ENCODE measurements at regions not wholly inside any gene's neighbourhood (a gene's known extent, or its start where the extent isn't known, plus 50 kb on each side); places are given as distances from the start of the nearest gene placed in this dataset.

DNA sequence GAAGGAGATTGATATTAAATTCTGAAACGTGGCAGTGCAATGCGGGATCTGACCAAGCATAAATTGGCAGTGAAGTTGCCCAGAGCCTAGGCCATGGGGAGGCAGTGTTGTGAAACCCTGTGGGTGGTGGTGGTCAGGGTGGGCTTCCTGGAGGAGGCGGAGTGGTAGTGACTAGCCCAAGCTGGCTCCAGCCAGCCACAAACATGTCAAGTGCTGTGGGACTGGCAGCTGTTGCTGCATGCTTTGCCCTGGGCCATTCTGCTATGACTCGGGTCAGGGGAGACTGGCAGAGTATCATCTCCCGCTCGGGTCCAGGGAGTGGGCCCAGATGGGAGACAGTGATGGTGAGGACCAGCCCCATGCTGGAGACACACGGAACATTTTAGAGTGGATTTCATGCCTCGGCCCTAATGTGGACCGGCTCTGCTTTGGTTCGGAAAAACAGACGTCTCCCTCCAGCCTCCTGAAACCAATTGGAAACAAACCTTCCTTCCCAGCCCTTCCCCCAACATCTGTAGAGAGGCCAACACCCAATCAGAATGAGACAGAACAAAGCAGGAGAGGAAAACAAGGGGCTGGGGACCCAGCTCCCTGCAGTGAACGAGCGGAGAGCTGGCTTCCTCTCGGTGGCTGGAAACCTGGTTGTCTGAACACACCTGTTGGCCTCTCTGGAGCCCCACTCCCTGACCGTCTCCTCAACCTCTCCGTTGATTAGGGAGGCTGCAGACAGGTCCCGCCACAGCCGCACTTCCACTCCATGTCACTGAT lies 58.2 kb downstream of the TMEM270 start:
- no peaks in the 10 kb centered on the region for H3K36me3 Mint-ChIP-seq
- peaks cover 35% of the 10 kb centered on the region for H3K4me1 Mint-ChIP-seq
- H3K9me3 Mint-ChIP-seq: no peaks in the 10 kb centered on the region
- ATAC-seq: peak; percentile 93
- no peaks in the 10 kb centered on the region for H3K27me3 Mint-ChIP-seq (ENCODE audit: low read depth)
- TF ChIP-seq EMX1 (CRISPR knock-in tag; IDR thresholded peaks at IDR 0.05): no peak
- TF ChIP-seq, protein P1, sequence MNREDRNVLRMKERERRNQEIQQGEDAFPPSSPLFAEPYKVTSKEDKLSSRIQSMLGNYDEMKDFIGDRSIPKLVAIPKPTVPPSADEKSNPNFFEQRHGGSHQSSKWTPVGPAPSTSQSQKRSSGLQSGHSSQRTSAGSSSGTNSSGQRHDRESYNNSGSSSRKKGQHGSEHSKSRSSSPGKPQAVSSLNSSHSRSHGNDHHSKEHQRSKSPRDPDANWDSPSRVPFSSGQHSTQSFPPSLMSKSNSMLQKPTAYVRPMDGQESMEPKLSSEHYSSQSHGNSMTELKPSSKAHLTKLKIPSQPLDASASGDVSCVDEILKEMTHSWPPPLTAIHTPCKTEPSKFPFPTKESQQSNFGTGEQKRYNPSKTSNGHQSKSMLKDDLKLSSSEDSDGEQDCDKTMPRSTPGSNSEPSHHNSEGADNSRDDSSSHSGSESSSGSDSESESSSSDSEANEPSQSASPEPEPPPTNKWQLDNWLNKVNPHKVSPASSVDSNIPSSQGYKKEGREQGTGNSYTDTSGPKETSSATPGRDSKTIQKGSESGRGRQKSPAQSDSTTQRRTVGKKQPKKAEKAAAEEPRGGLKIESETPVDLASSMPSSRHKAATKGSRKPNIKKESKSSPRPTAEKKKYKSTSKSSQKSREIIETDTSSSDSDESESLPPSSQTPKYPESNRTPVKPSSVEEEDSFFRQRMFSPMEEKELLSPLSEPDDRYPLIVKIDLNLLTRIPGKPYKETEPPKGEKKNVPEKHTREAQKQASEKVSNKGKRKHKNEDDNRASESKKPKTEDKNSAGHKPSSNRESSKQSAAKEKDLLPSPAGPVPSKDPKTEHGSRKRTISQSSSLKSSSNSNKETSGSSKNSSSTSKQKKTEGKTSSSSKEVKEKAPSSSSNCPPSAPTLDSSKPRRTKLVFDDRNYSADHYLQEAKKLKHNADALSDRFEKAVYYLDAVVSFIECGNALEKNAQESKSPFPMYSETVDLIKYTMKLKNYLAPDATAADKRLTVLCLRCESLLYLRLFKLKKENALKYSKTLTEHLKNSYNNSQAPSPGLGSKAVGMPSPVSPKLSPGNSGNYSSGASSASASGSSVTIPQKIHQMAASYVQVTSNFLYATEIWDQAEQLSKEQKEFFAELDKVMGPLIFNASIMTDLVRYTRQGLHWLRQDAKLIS (CRISPR knock-in tag; IDR thresholded peaks at IDR 0.05; ENCODE audit: borderline replicate concordance): 0 out of 2 replicates have a peak, but pooled peaks have one; percentile 28
- TF ChIP-seq ETV6 (CRISPR knock-in tag; IDR thresholded peaks at IDR 0.05): no peak
- TF ChIP-seq CREM (CRISPR knock-in tag; IDR thresholded peaks at IDR 0.05): no peak
- TF ChIP-seq, protein P2, sequence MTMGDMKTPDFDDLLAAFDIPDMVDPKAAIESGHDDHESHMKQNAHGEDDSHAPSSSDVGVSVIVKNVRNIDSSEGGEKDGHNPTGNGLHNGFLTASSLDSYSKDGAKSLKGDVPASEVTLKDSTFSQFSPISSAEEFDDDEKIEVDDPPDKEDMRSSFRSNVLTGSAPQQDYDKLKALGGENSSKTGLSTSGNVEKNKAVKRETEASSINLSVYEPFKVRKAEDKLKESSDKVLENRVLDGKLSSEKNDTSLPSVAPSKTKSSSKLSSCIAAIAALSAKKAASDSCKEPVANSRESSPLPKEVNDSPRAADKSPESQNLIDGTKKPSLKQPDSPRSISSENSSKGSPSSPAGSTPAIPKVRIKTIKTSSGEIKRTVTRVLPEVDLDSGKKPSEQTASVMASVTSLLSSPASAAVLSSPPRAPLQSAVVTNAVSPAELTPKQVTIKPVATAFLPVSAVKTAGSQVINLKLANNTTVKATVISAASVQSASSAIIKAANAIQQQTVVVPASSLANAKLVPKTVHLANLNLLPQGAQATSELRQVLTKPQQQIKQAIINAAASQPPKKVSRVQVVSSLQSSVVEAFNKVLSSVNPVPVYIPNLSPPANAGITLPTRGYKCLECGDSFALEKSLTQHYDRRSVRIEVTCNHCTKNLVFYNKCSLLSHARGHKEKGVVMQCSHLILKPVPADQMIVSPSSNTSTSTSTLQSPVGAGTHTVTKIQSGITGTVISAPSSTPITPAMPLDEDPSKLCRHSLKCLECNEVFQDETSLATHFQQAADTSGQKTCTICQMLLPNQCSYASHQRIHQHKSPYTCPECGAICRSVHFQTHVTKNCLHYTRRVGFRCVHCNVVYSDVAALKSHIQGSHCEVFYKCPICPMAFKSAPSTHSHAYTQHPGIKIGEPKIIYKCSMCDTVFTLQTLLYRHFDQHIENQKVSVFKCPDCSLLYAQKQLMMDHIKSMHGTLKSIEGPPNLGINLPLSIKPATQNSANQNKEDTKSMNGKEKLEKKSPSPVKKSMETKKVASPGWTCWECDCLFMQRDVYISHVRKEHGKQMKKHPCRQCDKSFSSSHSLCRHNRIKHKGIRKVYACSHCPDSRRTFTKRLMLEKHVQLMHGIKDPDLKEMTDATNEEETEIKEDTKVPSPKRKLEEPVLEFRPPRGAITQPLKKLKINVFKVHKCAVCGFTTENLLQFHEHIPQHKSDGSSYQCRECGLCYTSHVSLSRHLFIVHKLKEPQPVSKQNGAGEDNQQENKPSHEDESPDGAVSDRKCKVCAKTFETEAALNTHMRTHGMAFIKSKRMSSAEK (CRISPR knock-in tag; IDR thresholded peaks at IDR 0.05; ENCODE audit: borderline replicate concordance): peak; percentile 70; the same call in 1 of the 2 replicates
- H3K4me3 Mint-ChIP-seq: peak overlapping the region; percentile 29
- ChIA-PET POLR2A (interaction anchor here (0.6 kb wide), 2 partner anchors 80 to 245 kb away, joined by 3 to 4 read pairs; no protein-coding TSS in a partner anchor), CTCF (interaction anchor here (0.6 to 2.4 kb wide), 5 partner anchors 38 to 108 kb away, joined by 3 to 14 read pairs (median 3); no protein-coding TSS in a partner anchor)
- H3K27ac Mint-ChIP-seq: peak overlapping the region; percentile 89
- DNase-seq (ENCODE audit: low spot score): peak; percentile 55

DNA sequence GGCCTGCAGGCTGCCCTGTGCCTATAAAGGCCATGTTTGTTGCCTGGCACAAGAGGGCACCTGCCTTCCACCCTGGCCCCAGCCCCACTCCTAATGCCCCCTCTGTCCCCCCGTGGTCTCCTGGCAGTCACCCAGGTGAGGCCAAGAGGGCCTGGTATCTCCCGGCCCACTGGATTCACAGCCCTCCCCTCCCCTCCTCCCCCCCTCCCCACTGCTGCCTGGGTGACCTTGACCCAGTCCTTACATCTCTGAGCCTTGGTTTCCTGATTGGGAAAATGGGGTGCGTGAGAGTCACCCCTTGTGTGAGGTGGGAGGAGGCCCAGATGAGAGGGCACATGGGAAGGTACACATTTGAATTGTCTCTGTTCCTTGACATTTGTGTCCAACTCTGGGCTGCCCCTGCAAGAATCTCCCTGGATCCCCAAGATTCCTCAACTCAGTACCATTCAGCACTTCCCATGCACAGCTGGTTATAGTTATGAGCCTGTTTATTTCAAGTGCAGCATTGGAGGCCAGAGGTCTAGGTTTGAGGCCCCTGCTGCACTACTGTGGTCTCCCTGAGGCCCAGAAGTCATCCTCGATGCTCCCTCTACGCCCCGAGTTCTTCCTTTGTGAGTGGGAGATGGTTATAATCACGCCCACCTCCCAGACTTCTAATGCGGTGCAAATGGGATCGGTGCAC lies 58.9 kb downstream of the TMEM270 start:
- Mint-ChIP-seq H3K4me1 (peaks cover 35% of the 10 kb centered on the region), H3K27ac (peak overlapping the region; percentile 93), H3K27me3 (ENCODE audit: low read depth) (no peaks in the 10 kb centered on the region), H3K4me3 (no peak overlapping the region; the same call in 1 of the 2 replicates), H3K9me3 (no peaks in the 10 kb centered on the region), H3K36me3 (no peaks in the 10 kb centered on the region)
- DNase-seq (ENCODE audit: low spot score): no peak
- CTCF ChIA-PET: interaction anchor here (1.1 to 2.4 kb wide), 3 partner anchors 39 to 107 kb away, joined by 3 to 14 read pairs (median 9); no protein-coding TSS in a partner anchor
- no peak for ATAC-seq
- POLR2A ChIA-PET: interaction anchor here (0.6 kb wide), 1 partner anchor 245 kb away, joined by 4 read pairs; no protein-coding TSS in a partner anchor
- TF ChIP-seq RORB (CRISPR knock-in tag; IDR thresholded peaks at IDR 0.05): no peak
- TF ChIP-seq, protein P3, sequence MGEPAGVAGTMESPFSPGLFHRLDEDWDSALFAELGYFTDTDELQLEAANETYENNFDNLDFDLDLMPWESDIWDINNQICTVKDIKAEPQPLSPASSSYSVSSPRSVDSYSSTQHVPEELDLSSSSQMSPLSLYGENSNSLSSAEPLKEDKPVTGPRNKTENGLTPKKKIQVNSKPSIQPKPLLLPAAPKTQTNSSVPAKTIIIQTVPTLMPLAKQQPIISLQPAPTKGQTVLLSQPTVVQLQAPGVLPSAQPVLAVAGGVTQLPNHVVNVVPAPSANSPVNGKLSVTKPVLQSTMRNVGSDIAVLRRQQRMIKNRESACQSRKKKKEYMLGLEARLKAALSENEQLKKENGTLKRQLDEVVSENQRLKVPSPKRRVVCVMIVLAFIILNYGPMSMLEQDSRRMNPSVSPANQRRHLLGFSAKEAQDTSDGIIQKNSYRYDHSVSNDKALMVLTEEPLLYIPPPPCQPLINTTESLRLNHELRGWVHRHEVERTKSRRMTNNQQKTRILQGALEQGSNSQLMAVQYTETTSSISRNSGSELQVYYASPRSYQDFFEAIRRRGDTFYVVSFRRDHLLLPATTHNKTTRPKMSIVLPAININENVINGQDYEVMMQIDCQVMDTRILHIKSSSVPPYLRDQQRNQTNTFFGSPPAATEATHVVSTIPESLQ (CRISPR knock-in tag; IDR thresholded peaks at IDR 0.05): no peak
- no peak for TF ChIP-seq ZNF121 (CRISPR knock-in tag; IDR thresholded peaks at IDR 0.05)
- TF ChIP-seq, protein P4, sequence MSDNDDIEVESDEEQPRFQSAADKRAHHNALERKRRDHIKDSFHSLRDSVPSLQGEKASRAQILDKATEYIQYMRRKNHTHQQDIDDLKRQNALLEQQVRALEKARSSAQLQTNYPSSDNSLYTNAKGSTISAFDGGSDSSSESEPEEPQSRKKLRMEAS (CRISPR knock-in tag; IDR thresholded peaks at IDR 0.05): no peak
- TF ChIP-seq, protein P5, sequence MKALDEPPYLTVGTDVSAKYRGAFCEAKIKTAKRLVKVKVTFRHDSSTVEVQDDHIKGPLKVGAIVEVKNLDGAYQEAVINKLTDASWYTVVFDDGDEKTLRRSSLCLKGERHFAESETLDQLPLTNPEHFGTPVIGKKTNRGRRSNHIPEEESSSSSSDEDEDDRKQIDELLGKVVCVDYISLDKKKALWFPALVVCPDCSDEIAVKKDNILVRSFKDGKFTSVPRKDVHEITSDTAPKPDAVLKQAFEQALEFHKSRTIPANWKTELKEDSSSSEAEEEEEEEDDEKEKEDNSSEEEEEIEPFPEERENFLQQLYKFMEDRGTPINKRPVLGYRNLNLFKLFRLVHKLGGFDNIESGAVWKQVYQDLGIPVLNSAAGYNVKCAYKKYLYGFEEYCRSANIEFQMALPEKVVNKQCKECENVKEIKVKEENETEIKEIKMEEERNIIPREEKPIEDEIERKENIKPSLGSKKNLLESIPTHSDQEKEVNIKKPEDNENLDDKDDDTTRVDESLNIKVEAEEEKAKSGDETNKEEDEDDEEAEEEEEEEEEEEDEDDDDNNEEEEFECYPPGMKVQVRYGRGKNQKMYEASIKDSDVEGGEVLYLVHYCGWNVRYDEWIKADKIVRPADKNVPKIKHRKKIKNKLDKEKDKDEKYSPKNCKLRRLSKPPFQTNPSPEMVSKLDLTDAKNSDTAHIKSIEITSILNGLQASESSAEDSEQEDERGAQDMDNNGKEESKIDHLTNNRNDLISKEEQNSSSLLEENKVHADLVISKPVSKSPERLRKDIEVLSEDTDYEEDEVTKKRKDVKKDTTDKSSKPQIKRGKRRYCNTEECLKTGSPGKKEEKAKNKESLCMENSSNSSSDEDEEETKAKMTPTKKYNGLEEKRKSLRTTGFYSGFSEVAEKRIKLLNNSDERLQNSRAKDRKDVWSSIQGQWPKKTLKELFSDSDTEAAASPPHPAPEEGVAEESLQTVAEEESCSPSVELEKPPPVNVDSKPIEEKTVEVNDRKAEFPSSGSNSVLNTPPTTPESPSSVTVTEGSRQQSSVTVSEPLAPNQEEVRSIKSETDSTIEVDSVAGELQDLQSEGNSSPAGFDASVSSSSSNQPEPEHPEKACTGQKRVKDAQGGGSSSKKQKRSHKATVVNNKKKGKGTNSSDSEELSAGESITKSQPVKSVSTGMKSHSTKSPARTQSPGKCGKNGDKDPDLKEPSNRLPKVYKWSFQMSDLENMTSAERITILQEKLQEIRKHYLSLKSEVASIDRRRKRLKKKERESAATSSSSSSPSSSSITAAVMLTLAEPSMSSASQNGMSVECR (CRISPR knock-in tag; IDR thresholded peaks at IDR 0.05; ENCODE audit: borderline replicate concordance): no peak
- no peak for TF ChIP-seq ESRRA (CRISPR knock-in tag; IDR thresholded peaks at IDR 0.05; ENCODE audit: borderline replicate concordance)
- TF ChIP-seq ETV6 (CRISPR knock-in tag; IDR thresholded peaks at IDR 0.05): no peak
- TF ChIP-seq OVOL2 (CRISPR knock-in tag; IDR thresholded peaks at IDR 0.05; ENCODE audit: borderline replicate concordance): no peak
- TF ChIP-seq, protein P6, sequence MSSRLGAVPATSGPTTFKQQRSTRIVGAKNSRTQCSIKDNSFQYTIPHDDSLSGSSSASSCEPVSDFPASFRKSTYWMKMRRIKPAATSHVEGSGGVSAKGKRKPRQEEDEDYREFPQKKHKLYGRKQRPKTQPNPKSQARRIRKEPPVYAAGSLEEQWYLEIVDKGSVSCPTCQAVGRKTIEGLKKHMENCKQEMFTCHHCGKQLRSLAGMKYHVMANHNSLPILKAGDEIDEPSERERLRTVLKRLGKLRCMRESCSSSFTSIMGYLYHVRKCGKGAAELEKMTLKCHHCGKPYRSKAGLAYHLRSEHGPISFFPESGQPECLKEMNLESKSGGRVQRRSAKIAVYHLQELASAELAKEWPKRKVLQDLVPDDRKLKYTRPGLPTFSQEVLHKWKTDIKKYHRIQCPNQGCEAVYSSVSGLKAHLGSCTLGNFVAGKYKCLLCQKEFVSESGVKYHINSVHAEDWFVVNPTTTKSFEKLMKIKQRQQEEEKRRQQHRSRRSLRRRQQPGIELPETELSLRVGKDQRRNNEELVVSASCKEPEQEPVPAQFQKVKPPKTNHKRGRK (CRISPR knock-in tag; IDR thresholded peaks at IDR 0.05; ENCODE audit: borderline replicate concordance): no peak
- no peak for TF ChIP-seq GRHL2 (CRISPR knock-in tag; IDR thresholded peaks at IDR 0.05; ENCODE audit: insufficient replicate concordance, severe bottlenecking)
